Left kidney (tissue), 1 donor: ENCODE measurements at regions not wholly inside any gene's neighbourhood (a gene's known extent, or its start where the extent isn't known, plus 50 kb on each side); places are given as distances from the start of the nearest gene placed in this dataset.
A peak's percentile ranks its signal among the peaks of the same experiment; 100 is the strongest.
"Not testable (repeated sequence)": the region's sequence is repeated elsewhere in the genome, so short reads cannot be mapped to it uniquely, and the experiment has no call there.

Experiments
- DNase-seq: peaks from one replicate; pipeline ENCODE4 v3.0.0-alpha.2; 2013

DNA sequence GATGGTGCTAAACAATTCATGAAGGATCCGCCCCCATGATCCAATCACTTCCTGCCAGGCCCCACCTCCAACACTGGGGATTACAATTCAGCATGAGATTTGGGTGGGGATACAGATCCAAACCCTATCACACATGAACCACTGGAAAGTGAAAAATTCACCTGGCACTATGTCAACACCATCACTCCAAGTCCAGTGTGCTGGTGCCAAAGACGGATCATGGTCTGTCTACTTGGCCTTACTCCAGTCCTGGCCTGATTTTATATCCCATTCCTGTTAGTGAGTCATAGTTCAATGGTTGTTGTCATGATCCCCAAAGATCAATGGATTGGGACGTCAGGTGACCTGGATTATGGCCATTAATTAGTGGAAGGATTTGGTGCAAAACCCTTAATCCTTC, 147.4 kb upstream of the RPS23 start:
- DNase-seq = no peak

DNA sequence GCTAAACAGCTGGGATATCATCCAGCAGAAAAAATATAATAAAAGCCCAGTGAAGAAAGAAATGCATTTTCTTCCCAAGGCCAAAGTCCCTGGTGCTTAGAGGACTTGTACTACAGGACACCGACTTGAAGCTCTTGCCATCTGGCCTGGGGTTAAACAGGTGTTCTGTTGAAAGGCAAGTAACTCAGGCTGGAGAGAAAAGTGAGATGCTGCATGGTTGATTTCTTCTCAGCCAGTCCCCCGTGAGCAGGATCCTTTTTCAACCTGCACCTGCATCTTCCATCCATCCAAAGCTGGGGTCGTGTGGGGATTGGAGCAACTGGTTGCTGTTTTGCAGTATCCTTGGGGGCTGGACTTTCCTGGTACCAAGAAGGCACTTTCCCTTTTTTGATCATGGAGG, 146.1 kb upstream of the RPS23 start:
- no peak for DNase-seq

DNA sequence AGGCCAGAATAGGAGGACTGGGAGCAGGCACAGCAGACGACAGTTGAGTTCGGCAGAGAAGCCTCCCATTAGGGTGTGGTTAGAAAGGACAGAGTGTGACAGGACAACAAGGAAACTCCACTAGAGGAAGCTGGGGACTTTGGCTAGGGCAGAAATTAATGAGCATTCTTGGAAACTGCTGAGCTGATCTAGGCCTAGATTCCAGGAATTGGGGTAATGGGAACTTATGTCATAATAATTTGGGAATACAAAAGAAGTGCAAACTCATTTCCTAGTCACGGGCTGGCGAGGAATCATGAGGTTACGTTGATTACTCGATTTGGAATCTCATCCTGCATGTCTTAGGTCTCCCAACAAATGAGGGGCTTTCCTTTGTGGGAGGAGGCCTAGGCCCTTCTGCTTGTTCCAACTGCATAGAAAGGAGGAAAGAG, 144.6 kb upstream of the RPS23 start:
- no peak for DNase-seq

DNA sequence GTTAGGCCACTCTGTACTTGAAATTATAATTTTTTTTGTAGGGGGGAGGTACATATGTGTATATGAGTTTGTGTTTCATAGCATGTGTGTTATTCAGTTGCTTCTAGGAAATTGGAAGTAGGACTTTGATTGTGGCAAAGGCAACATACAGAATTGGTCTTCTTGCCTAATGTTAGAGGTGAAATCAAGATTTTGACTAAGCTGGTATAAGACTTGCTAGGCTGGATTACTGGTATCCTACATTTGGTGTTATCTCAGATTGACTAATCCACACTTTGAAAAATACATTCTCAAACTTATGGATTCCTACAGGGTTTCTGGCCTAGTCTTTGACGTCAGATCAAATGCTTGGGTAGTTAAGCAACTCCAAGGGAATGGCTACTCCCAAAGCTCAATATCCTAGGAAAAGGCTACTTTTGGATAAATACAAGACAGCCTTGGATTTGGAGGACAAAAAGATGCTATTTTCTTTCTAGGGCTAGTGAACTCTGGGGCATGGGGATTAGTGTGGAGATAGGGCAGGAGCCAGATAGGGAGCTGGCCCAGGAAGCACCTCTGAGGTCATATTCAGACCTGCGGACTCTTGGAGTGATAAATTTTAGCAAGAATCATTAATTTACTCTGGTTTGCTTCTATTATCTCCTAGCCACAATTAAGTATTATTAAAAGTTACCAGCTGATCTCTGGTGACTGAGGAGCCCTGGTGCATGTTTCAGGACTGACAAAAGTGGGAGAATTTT, 144.0 kb upstream of the RPS23 start:
- DNase-seq = no peak

DNA sequence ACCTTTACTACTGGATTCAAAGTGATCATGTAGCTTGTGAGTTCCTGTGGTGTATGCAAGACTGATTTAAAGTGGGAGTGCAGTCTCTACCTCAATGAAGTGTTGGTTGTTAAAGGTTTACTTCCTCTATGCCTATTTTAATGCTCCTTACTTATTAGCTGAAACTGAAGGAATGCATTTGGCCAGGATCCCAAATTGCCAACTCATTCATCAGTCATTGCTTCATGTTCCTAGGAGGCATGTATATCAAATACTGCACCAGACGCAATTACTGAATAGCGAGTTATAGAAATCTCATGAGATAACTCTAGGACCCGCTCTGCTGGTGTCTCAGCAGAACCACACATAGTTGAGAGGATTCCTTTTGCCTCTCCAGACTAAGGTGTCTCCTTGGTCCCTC, 143.0 kb upstream of the RPS23 start:
- DNase-seq = no peak

DNA sequence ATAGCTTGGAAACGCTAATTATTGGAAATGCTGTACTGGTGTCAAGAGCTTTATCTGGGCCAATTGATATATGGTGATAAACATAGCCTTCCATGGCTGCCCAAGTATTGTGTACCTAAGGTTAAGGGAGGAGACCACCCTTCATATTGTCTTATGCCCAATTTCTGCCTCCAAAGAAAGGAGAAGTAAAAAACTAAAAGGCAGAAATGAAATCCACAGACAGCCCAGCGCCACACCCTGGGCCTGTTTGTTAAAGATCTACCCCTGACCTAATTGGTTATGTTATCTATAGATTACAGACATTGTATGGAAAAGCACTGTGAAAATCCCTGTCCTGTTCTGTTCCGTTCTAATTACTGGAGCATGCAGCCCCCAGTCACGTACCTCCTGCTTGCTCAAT, 142.4 kb upstream of the RPS23 start:
- DNase-seq = not testable (repeated sequence)

DNA sequence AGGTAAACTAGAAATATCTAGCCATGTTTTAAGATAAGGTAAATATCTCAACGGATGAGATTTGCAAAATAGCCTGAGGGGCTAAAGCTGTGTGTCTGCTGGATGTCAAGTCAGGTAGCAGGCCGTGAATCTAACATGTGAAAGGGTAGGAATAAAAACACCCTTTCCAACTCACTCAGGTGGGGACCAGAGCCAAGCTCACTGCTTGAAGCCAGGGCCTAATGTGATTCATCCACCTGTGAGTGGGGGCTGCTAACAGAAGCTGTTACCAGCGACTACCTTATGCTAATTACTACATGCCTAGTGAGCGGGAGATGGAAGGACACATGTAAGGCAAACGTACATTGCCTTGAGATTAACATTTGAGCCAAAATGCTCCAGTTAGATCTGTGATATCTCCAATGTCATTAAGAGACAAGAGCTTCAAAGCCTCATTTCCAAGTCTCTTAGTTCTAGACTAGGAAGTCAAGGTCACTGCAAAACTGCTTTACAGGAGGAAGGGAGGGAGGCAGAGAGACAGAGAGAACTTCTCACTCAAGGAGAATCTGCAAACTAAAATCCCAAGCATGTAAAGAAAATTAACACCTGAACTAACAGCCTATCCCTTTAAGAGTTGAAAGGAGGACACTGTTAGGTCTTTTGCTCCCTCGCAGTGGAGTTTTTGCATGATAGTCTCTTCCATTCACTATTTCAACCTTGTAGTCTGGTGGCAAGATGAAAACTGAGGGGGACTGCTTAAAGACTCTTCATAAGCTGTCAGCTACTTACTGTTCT, 141.6 kb upstream of the RPS23 start:
- DNase-seq = no peak

DNA sequence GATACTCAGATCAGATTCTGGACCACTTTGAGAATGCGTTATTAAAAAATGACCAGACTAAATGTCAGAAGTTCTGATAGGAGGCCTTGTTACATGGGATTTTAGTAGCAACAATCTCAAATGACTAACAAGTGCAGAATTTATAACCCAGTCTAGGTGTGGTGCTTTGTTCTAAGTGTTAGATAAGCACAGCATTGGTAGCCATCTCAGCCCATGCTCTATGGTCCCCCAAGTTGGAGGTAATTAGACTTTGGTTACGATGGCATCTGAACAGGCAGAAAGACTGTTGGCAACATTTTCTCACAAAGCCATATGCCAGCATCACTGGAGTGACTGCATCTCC, 140.4 kb upstream of the RPS23 start:
- no peak for DNase-seq

DNA sequence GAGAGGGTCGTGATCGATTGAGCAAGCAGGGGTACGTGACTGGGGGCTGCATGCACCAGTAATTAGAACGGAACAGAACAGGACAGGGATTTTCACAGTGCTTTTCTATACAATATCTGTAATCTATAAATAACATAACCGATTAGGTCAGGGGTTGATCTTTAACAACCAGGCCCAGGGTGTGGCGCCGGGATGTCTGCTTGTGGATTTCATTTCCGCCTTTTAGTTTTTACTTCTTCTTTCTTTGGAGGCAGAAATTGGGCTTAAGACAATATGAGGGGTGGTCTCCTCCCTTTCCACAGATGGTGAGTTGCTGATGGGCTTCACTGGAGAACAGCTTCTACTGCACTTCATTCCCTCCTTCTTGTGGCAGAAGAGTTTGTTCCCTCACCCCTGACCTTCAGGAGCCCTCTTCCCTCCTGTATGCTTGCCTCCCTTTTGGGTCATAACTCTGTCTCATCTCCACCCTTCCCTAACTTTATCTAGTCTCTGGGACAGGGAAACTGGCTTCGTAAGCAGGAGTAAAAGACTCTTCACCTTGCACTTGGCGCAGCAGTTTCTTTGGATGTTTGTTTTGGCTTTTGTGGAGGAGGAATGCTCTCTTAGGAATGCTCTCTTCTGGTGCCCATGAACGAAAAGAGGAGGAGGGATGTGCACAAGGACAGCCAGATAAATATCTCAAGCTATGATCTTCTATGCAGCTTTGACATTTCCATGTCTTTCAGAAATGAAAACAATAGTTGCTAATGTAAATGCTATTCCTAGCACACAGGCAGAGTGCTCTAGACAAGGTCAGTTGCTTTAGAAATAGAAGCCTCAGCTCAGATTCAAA, 139.8 kb upstream of the RPS23 start:
- DNase-seq = no peak

DNA sequence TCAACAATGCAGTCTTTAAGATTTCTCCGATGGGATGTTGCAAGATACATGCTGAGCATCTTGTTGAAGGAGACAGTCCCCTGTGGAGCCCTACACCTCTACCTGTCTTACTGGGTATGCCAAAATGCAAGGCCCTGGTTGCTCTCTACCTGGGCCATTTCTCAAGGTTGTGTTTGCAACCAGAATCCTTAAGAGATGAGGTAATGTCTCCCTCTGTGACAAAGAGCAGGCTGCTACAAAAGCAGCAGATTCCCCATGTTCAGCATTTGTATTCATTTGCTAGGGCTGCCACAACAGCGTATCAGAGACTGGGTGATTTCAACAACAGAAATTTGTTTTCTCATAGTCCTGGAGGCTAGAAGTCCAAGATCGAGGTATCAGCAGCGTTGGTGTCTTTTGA, 138.4 kb upstream of the RPS23 start:
- DNase-seq = no peak

DNA sequence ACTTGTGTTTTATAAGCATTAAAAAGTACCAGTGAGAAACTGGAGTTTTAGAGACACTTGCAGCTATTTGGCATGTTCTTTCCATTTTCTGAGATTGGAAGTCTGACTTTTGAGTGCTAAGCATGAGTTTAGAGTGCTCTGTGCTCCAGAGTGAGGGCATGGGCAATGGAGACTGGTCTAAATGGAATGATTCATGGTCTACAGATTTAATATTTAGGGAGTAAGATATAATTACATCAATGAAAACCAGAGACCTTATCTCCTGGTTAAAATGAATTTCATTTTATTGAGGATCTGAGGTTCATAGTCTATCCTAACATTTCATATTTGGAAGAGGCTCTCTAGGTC, 135.9 kb upstream of the RPS23 start:
- DNase-seq = no peak

DNA sequence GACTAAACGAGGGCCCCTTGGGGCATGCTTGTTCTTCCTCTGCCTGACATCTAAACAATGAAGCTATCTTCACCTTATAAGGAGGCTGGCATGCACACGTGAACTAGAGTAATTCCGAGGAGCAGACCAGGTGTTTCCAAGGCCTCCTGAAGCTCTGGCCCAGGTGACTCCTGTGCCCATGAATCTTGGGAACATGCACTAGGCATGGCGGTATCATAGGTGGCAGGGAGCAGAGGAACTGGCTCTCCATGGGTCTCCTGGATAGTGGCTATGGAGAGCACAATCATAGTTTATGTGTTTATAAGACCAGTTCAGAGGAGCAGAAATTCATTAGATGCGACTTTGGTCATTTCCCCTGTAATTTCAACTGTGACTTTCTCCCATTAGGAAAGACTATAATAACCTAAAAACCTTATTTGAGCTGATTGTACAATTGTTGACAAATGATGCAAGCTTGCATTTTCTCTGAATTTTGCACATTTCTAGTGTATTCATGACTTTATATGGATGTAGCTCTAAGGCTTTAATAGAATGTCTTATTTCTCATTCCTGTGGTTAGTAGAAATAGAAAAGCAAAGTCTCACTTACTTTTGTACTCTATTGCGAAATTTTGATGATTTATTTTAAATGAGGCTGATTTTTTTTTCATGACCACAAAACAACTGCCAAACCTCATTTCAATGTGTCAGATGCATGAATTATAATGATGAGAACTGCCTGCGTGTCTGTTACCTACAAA, 135.3 kb upstream of the RPS23 start:
- no peak for DNase-seq

DNA sequence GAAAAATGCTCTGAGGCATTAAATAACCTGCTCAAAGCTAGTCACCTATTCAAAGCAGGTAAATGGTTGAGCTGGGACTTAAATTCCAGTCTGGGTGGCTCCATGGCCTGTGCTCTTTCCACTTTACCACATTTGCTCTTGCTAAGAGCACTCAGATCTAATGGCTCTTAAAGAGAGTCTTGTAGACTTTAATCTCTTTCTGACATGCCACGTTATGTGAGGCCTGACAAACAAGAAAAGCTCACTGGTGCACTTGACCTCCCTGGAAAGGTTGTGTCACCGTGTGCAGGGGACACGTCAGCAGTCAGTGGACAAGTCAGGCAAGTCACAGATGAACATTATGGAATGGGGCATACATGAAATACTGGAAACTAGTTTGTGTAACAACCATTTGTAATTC, 129.9 kb upstream of the RPS23 start:
- no peak for DNase-seq

DNA sequence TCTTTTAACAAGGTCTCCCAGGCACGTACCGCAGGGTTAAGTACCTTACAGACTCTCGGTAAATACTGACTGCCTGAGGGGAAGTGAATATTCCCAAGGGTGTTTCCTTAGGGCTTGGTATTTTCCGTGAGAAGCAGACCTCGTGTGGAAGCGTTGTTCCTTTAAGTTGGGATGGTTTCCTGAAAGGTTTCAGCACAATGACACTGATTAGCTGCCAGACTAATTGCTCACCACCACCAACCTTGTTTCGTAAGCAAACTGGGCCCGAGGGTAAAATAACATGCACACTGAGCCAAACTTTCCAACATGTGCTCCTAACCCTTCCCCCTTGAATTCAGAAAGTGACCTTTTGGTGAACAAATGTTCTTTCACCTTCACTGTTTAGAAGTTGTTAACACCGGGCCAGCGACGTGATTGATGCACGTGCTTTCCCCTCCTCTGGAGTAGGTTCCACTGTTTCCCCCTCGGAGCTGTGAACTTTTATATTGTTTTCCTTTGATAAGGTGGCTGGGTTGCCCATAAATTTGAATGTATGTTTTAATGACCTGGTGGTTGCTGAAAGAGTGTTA, 128.1 kb upstream of the RPS23 start:
- peak; percentile 64 for DNase-seq

DNA sequence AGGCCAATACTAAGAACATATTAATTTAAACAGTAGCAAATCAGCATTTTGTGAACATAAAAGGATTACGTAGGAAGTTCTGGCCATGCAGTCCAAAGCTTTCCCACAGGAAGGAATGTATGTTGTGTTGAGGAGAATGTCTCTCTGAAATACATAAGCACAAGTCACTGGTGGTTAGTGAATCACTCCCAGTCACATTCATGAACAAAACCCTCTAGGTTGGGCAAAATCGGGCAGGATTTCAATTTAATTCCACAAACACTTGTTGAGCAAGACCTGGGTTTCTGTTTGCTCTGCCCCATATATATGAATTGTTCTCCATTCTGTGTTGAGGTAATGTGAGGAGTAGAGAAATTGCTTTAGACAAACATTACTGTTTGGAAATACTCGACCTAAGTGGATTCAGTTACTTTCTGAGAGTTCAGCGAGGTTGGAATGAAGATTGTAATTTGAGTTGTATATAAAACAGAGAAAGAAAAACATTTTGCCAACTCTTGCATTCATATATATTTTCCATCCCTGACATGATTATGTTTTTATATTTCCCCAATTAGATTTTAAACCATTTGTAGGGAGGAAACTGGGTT, 127.6 kb upstream of the RPS23 start:
- no peak for DNase-seq

DNA sequence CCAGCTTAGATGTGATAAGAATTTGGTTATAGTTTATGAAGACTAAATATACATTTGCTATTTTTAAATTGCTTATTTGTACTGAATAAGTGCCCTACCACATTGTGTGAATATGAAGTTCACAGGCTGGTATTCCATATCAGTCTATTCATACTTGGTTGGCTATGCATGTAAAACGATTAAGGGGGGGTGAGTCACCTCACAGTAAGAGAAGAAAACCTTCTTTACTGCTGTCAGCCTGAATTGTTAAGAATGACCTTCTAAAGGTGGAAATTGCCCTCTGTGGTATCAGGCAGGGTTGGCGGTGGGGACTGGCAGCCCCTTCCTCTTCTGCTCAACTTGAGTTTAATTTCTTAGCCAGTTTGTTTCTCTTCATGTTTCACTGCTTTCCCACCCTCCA, 127.0 kb upstream of the RPS23 start:
- DNase-seq = no peak

DNA sequence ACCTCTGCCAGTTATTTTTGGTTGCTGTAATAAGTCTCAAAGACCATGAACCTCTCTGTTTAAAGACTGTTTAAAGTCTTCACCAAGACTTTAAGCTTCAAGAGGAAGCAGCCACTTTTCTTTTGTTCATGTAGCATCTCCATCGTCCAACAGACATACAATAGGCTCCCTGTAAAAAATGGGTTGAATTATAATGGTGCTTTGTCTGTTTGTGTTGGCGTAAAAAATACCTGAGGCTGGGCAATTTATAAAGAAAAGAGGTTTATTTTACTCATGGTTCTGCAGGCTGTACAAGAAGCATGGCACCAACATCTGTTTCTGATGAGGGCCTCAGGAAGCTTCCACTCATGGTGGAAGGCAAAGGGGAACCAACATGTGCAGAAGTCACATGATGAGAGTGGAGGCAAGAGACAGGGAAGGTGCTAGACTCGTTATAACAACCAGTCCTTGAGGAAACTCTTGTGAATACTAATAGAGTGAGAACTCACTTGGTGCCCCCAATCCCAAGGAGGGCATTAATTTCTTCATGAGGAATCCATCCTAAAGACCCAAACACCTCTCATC, 126.3 kb upstream of the RPS23 start:
- no peak for DNase-seq

DNA sequence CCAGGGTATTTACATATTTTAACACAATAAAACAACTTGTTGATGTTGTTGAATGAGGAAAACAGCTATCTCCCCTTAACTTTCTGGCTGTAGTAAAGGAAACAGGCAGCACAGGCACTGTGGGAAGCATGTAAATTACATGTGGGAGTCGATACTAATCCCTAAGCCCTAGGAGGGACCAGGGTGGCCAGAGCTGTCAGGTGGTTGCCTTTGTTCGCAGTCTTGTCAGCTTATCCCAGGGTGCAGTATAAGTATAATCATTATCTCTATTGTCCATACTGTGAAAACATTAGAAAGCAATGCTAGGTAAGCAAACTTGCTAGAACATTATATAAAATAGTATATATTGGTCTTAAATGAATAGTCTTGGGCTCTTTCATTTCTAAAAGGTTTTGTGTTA, 125.6 kb upstream of the RPS23 start:
- no peak for DNase-seq

DNA sequence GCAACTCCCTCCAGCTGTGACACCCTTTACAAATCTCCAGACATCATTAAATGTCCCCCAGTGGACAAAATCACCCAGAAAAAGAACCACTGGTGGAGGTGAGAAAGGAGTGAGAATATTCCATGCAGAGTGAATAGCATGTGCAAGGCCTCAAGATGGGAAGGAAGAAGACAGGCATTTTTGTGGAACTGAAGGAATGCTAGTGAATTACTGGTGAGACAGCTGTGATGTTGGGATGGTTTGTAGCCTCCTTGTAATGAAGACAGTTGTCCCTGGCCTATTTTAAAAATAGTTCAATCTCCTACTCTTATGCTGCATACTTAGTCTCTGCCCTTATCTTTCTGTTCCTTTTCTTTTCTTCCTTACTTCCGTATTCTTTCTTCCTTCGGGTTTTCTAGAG, 124.9 kb upstream of the RPS23 start:
- no peak for DNase-seq

DNA sequence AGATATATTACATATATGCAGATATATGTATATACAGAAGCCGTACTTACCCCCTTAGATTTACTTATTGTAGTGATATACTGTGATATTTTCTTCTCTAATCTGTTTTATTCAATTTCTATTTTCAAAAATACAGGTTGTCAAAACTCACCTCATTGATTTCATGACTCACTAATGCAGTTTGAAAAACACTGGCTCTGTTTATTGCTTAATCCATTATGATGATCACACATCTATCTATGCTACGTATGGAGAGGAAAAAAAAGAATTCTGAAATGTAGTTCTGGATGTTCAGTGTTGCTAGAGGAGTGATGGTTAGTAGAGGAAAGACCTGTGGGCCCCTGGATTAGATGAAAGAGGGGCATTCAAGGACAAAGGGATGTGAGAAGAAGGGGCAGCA, 121.0 kb upstream of the RPS23 start:
- DNase-seq = no peak

DNA sequence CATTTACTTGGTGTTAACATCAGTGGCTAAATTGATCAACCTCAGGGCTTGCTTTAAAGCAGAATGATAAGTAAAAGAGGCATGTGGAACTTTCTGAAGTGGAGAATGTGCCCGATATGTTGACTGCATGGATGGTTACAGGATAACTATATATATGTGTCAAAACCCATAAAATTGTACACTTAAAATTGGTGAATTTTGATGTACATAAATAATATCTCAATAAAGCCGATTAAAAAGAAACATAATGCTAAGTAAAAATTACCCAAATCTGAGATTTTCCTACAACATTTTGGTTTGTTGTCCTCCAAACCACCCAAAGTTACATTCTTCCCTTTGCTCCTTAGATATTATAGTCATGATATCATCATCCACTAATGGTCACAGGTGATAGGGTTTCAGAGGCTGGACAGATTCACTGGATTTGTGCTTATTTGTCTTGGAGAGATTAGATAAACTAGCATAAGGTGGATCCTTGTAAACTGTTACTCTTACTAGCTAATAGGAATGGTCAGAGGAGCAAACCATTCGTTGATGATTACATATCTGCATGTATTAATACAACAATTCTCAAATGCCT, 119.7 kb upstream of the RPS23 start:
- DNase-seq = no peak
